Natural killer cell treated with Interleukin-12 subunit alpha and Interleukin-12 subunit beta and Interleukin-15 and Interleukin-18, amount 100 ng/mL, for 72 hours (primary cell): ENCODE measurements at regions not wholly inside any gene's neighbourhood (a gene's known extent, or its start where the extent isn't known, plus 50 kb on each side); places are given as distances from the start of the nearest gene placed in this dataset.

Experiments used
- ATAC-seq, 2 donors: fragments of 150-1000 bp; cut with Tn5 transposase in 1 of 2; sonication (Bioruptor Pico), chemical (Tn5 transposase) in 1 of 2; 2 replicates each; pipeline ENCODE4 v1.10.0; 2021
- DNase-seq: peaks from one replicate; pipeline ENCODE4 v3.0.0; 2022; ENCODE audit warnings: low spot score
- H3K27ac Mint-ChIP-seq, 2 donors: 1 replicate in 1 of 2; 2 replicates in 1 of 2; pipeline ENCODE4 v1.8.0; 2022; ENCODE audit warnings: mixed read lengths in 2 of 2, mild to moderate bottlenecking in 1 of 2, moderate library complexity in 1 of 2
- H3K27me3 Mint-ChIP-seq, 2 donors: 1 replicate in 1 of 2; 2 replicates in 1 of 2; pipeline ENCODE4 v1.8.0; 2022; ENCODE audit warnings: mixed read lengths in 2 of 2
- H3K36me3 Mint-ChIP-seq: one replicate; pipeline ENCODE4 v1.8.0; 2022; ENCODE audit warnings: mixed read lengths
- H3K4me1 Mint-ChIP-seq, 2 donors: 1 replicate in 1 of 2; 2 replicates in 1 of 2; pipeline ENCODE4 v1.8.0; 2022; ENCODE audit warnings: low read depth in 2 of 2, mixed read lengths in 2 of 2, mild to moderate bottlenecking in 1 of 2
- H3K4me3 Mint-ChIP-seq: one replicate; pipeline ENCODE4 v1.8.0; 2022; ENCODE audit warnings: mixed read lengths
- H3K9me3 Mint-ChIP-seq: 2 replicates; pipeline ENCODE4 v1.8.0; 2022; ENCODE audit warnings: mixed read lengths

GRCh38 chr9:95595721-95596295, 79.0 kb upstream of the PTCH1 start:
- Mint-ChIP-seq H3K27ac (no peak overlapping the region), H3K4me1 (no peaks in the 10 kb centered on the region), H3K4me3 (no peak overlapping the region), H3K9me3 (no peaks in the 10 kb centered on the region), H3K36me3 (no peaks in the 10 kb centered on the region), H3K27me3 (peaks cover 0 to 23% of the 10 kb centered on the region in 2 donors)
- no peak for DNase-seq
- ATAC-seq: no peak

GRCh38 chr9:95592931-95593330, 76.2 kb upstream of the PTCH1 start:
- Mint-ChIP-seq H3K9me3 (no peaks in the 10 kb centered on the region), H3K36me3 (no peaks in the 10 kb centered on the region), H3K4me1 (no peaks in the 10 kb centered on the region), H3K27me3 (peaks cover 11 to 30% of the 10 kb centered on the region in 2 donors), H3K4me3 (no peak overlapping the region), H3K27ac (no peak overlapping the region)
- ATAC-seq (no peak), DNase-seq (no peak)

GRCh38 chr9:95588724-95589588, 72.2 kb upstream of the PTCH1 start:
- Mint-ChIP-seq H3K27me3 (peaks cover 18 to 30% of the 10 kb centered on the region in 2 donors), H3K9me3 (no peaks in the 10 kb centered on the region), H3K27ac (no peak overlapping the region), H3K4me1 (no peaks in the 10 kb centered on the region), H3K36me3 (no peaks in the 10 kb centered on the region), H3K4me3 (no peak overlapping the region)
- DNase-seq: no peak
- ATAC-seq: no peak

GRCh38 chr9:95587021-95587964, 70.5 kb upstream of the PTCH1 start:
- no peaks in the 10 kb centered on the region for H3K4me1 Mint-ChIP-seq
- H3K36me3 Mint-ChIP-seq: no peaks in the 10 kb centered on the region
- H3K9me3 Mint-ChIP-seq: no peaks in the 10 kb centered on the region
- H3K27ac Mint-ChIP-seq: no peak overlapping the region
- peaks cover 22 to 25% of the 10 kb centered on the region in 2 donors for H3K27me3 Mint-ChIP-seq
- H3K4me3 Mint-ChIP-seq: no peak overlapping the region
- no peak for DNase-seq
- ATAC-seq: no peak

- ATAC-seq: no peak
- no peak for DNase-seq
- Mint-ChIP-seq H3K9me3 (no peaks in the 10 kb centered on the region), H3K4me3 (no peak overlapping the region), H3K4me1 (no peaks in the 10 kb centered on the region), H3K27ac (no peak overlapping the region), H3K36me3 (no peaks in the 10 kb centered on the region), H3K27me3 (peaks cover 15 to 24% of the 10 kb centered on the region in 2 donors)
These were observed 69.6 kb upstream of the PTCH1 start for GRCh38 chr9:95586326-95586725.

- Mint-ChIP-seq H3K36me3 (no peaks in the 10 kb centered on the region), H3K27ac (no peak overlapping the region), H3K27me3 (peaks cover 15 to 24% of the 10 kb centered on the region in 2 donors), H3K4me1 (no peaks in the 10 kb centered on the region), H3K4me3 (no peak overlapping the region), H3K9me3 (no peaks in the 10 kb centered on the region)
- no peak for DNase-seq
- ATAC-seq: no peak
These were observed 69.1 kb upstream of the PTCH1 start for GRCh38 chr9:95585824-95586223.

- H3K4me1 Mint-ChIP-seq: no peaks in the 10 kb centered on the region
- H3K9me3 Mint-ChIP-seq: no peaks in the 10 kb centered on the region
- peaks cover 14 to 16% of the 10 kb centered on the region in 2 donors for H3K27me3 Mint-ChIP-seq
- ATAC-seq (no peak), DNase-seq (no peak)
- H3K27ac Mint-ChIP-seq: no peak overlapping the region
- H3K4me3 Mint-ChIP-seq: no peak overlapping the region
- no peaks in the 10 kb centered on the region for H3K36me3 Mint-ChIP-seq
These were observed 67.4 kb upstream of the PTCH1 start for GRCh38 chr9:95584176-95584575.

- ATAC-seq (no peak), DNase-seq (no peak)
- H3K27ac Mint-ChIP-seq: no peak overlapping the region
- no peaks in the 10 kb centered on the region for H3K4me1 Mint-ChIP-seq
- no peaks in the 10 kb centered on the region for H3K9me3 Mint-ChIP-seq
- no peak overlapping the region for H3K4me3 Mint-ChIP-seq
- peaks cover 17 to 20% of the 10 kb centered on the region in 2 donors for H3K27me3 Mint-ChIP-seq
- no peaks in the 10 kb centered on the region for H3K36me3 Mint-ChIP-seq
These were observed 65.1 kb upstream of the PTCH1 start for GRCh38 chr9:95581900-95582299.

- Mint-ChIP-seq H3K36me3 (no peaks in the 10 kb centered on the region), H3K4me3 (no peak overlapping the region), H3K4me1 (peaks cover 0 to 5% of the 10 kb centered on the region in 2 donors), H3K27ac (no peak overlapping the region), H3K27me3 (peaks cover 21 to 28% of the 10 kb centered on the region in 2 donors), H3K9me3 (no peaks in the 10 kb centered on the region)
- ATAC-seq: no peak
- no peak for DNase-seq
These were observed 64.3 kb upstream of the PTCH1 start for GRCh38 chr9:95580812-95581761.

GRCh38 chr9:95574866-95575553, 58.2 kb upstream of the PTCH1 start:
- Mint-ChIP-seq H3K4me1 (peaks cover 10 to 16% of the 10 kb centered on the region in 2 donors), H3K27me3 (peaks cover 23 to 49% of the 10 kb centered on the region in 2 donors), H3K4me3 (no peak overlapping the region), H3K36me3 (no peaks in the 10 kb centered on the region), H3K9me3 (no peaks in the 10 kb centered on the region), H3K27ac (no peak overlapping the region)
- DNase-seq (no peak), ATAC-seq (no peak)

- H3K27ac Mint-ChIP-seq: no peak overlapping the region
- H3K9me3 Mint-ChIP-seq: no peaks in the 10 kb centered on the region
- H3K4me1 Mint-ChIP-seq: peaks cover 12 to 17% of the 10 kb centered on the region in 2 donors
- DNase-seq (no peak), ATAC-seq (no peak)
- no peak overlapping the region for H3K4me3 Mint-ChIP-seq
- no peaks in the 10 kb centered on the region for H3K36me3 Mint-ChIP-seq
- peaks cover 23 to 44% of the 10 kb centered on the region in 2 donors for H3K27me3 Mint-ChIP-seq
These were observed 57.4 kb upstream of the PTCH1 start for GRCh38 chr9:95574176-95574575.

- Mint-ChIP-seq H3K9me3 (no peaks in the 10 kb centered on the region), H3K36me3 (no peaks in the 10 kb centered on the region), H3K4me3 (no peak overlapping the region), H3K4me1 (peaks cover 12 to 17% of the 10 kb centered on the region in 2 donors), H3K27me3 (peaks cover 25 to 44% of the 10 kb centered on the region in 2 donors), H3K27ac (no peak overlapping the region)
- DNase-seq: no peak
- ATAC-seq: no peak
These were observed 56.7 kb upstream of the PTCH1 start for GRCh38 chr9:95573463-95573862.
